ENCODE measurements at regions not wholly inside any gene's neighbourhood (a gene's known extent, or its start where the extent isn't known, plus 50 kb on each side); places are given as distances from the start of the nearest gene placed in this dataset.
"Not testable (repeated sequence)": the region's sequence is repeated elsewhere in the genome, so short reads cannot be mapped to it uniquely, and the experiment has no call there.

- DNase-seq: not testable (repeated sequence)
Observed at GRCh38 chr1:206314951-206315636, 111.8 kb downstream of the SRGAP2 start.

- DNase-seq: not testable (repeated sequence)
Observed at GRCh38 chr1:206316901-206317300, 113.6 kb downstream of the SRGAP2 start.

DNA sequence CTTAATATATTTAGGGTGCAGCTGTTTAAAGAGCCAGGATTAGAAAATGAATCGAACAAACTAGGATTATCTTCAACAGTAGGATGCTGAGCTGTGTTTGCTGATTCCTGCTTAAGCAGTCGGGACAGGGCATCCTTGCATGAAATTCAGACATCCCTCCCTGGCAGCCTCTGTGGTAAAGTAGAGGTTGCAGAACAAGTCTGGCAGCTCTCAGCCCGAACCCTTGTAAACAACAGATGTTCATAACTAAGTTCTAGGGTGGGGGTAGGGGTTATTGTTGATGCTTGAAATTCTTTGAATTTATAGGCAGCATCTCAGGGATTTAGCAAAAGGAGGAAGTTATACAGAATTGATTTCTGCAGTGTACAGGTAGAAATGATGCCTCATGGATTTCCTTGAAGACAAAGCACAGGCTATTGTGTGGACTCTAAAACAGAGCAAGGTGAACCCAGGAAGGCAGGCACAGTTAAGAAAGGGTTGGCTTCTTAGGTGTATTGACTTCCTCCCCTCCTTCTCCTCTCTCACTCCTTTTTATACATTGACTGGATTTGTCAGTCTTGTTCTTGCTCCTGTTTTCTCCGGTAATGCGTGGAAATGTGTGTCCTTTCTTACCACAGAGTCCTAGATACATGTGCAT lies 114.7 kb downstream of the SRGAP2 start:
- not testable (repeated sequence) for DNase-seq

- DNase-seq: not testable (repeated sequence)
Observed at GRCh38 chr1:206320227-206320626, 116.9 kb downstream of the SRGAP2 start.

GRCh38 chr1:206326159-206326939 lies 123.0 kb downstream of the SRGAP2 start:
- DNase-seq: not testable (repeated sequence)

GRCh38 chr1:206331597-206331996 lies 128.3 kb downstream of the SRGAP2 start:
- not testable (repeated sequence) for DNase-seq

GRCh38 chr1:206333316-206333715 lies 130.0 kb downstream of the SRGAP2 start:
- DNase-seq: not testable (repeated sequence)

DNA sequence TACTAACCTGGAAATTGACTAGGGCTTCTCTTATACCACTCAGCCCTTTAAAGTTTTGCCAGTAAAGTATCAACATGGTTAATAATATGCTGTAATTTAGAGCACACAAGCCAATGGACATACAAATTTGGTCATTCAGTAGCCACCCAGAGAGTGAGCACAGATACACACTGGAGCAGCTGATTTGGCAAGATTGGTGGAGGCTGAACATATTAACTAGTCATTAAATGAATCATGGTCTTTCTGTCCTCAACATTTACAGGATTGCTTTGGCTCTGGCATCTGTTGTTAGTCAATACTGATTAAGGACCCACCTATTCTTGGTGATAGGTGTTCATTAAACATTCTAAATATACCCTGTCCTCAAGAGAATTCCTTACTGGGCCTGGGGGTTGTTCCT lies 130.6 kb downstream of the SRGAP2 start:
- DNase-seq: not testable (repeated sequence)

DNA sequence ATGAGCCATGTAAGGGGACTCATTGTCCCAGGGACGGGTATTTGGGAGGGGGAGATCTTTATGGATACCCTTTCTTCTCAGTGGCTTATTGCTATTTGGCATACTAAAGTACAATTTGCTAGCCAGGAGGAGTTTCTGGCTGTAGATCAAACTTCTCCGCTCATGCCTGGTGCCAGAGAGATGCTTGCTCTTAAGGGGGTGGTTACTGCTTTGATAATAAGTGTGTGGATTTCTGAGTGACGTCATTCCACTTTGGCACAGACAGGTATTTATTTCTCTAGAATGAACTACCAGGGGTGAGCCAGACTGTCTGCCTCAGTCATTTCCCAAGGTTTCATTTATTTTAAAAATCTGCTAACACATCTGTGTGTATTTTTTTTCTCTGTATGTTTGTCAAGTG lies 131.1 kb downstream of the SRGAP2 start:
- not testable (repeated sequence) for DNase-seq

DNA sequence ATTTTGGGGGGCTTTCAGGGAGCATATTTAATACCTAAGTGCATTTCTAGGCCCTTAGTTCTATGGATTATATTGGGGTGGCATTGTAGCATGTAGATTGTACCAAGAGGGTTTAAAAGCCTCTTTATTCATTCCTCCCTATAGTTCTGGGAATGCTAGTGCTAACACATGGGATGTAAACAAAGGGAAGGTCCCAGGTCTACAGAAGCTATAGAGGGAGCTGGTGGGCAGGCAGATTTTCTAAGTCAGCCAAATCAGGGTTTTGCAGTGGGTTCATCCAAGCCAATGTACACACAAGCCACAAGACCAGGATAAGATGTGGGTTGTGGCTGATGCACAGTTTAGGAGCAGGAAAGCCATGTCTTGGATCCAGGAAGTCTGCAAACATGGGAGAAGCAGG lies 131.8 kb downstream of the SRGAP2 start:
- DNase-seq: not testable (repeated sequence)

GRCh38 chr1:206335875-206336846 lies 132.8 kb downstream of the SRGAP2 start:
- not testable (repeated sequence) for DNase-seq

GRCh38 chr1:206337024-206337423 lies 133.3 kb upstream of the IKBKE start:
- DNase-seq: not testable (repeated sequence)

GRCh38 chr1:206350493-206351275 lies 119.6 kb upstream of the IKBKE start:
- DNase-seq: not testable (repeated sequence)

- DNase-seq: not testable (repeated sequence)
Observed at GRCh38 chr1:206351276-206352052, 118.8 kb upstream of the IKBKE start.

DNA sequence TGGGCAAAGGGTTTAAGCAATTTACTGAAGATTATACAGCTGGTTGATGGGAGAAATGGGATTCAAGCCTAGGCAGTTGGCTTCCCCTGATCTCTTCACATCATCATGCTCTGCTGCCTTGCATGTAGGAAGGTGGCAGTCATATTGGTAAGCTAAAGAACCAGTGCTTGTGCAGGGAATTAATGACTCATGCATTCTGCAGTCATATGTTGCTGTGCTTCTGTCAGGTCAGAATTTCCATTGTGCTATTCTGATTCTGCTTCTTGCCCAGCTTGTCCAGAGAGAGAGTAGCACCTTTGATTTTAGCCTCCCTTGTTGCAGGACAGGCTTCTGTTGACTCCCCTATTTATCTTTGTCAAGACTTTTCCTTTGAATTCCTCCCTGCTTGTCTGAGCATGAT lies 114.0 kb upstream of the IKBKE start:
- not testable (repeated sequence) for DNase-seq

DNA sequence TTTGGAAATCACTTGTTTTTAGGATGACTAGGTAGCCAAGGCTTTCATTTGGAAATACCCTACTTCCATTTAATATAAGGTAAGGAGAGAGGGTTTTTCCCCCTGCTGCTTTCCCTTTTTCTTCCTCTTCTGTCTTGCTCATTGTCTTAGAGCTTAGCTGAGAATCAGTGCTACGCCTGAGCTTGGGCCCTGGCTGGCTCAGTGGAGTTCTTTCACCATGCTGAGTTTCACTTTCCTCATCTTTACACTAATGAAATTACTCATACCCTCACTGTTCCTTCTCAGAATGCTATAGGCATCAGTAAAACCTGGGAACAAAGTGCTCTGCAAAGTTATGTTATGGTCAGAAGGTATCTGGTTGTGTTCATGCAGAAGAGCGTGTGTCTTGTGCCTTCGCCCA lies 112.3 kb upstream of the IKBKE start:
- not testable (repeated sequence) for DNase-seq

DNA sequence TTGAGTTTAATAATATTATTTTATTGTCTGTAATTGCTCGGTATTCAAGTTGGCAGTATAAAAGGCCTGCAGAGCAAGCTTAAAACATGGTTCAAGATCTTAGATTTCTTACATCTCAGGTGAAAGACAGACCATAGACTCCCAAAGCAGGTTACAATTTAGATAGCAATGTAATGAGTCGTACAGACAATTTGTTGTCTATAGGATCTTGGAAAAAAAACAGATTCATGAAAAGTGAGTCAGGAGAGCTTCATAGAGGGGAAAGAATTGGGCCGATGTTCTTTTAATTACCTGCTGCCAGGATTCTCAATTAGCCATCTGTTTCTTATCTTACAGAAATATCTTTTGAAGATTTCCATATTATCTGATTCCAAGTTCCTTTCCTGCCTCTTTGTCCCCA lies 111.5 kb upstream of the IKBKE start:
- DNase-seq: not testable (repeated sequence)

DNA sequence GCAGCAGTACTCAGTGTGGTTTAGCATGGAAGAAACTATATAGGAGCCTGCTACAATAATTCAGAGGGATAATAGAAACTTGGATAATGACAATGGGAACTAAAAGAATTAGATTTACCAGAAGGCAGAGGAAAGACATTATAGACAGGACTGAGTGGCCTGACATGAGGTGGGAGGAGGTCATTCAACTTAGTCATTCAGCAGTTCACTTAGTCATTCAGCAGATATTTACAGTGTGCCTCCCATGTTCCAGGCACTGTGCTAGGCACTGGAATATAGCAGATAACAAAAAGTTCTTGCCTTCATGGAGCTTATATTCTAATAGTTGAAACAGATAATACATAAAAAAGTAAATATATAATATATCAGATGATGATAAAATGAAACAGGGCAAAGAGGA lies 110.9 kb upstream of the IKBKE start:
- not testable (repeated sequence) for DNase-seq

DNA sequence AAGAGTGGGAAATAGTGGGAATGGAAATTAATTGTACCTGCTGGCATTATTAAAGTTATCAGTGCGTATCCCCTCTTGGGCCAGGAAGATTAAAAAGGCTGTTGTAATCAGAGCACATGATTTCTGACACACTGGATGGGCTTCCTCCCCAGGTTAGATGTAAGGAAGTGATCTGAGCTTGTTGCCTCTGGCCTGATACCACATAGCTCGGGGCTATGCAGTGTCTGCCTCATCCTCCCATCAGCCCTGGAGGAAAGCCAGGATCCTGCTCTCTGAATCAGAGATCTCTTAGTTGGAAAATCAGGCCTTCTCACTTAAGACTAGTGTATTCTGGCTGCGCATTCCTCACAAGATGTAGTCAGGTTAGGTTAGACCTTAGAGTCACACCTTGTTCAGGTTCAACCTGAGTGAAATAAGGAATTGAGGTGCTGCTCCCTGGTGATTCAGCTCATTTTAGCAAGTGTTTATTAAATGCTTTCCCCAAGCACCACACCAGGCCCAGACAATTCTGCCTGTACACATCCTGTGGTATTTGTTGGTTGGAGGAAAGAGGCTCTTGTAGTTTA lies 108.2 kb upstream of the IKBKE start:
- not testable (repeated sequence) for DNase-seq

- DNase-seq: not testable (repeated sequence)
Observed at GRCh38 chr1:206362994-206363393, 107.3 kb upstream of the IKBKE start.

Data from hippocampal formation (tissue), 2 donors.